ENCODE measurements at regions not wholly inside any gene's neighbourhood (a gene's known extent, or its start where the extent isn't known, plus 50 kb on each side); places are given as distances from the start of the nearest gene placed in this dataset.
"Not testable (repeated sequence)": the region's sequence is repeated elsewhere in the genome, so short reads cannot be mapped to it uniquely, and the experiment has no call there.

DNA sequence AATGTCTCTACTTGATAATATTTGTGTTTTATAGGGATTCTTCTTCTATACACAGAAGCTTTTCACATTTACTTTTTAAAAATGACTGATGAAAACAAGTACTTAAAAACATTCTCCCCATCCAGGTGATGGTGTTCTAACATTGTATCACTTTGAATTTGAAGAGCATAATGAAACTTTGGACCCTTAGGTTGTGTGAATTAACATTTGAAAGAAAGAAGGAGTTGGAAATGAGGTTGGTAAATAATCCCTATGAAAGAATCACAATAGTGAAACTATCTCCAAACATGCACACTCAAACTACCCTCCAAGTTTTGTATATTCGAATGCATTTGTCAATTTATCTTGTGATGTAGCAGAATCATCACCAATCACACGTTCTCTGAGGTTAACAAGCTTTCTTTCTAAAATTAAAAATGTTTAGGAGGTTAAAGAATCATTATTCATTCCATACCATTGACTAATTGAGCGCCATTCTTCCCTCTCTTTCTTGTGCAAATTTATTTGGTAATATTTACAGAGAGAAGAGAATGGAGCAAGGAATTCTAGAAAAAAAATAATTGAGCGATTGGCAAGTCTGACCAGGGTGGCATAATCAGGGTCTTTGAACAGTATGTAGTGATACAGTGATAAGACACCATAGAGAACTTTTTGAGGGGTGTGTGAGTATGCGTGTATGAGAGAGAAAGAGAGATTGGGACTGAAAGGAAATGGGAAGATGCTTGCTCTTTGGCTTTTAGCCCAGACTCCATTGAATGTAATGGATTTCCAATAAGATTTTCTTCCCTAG lies 260.0 kb upstream of the NRXN1 start:
- ChIA-PET CTCF (no interaction called here), POLR2A (no interaction called here)

DNA sequence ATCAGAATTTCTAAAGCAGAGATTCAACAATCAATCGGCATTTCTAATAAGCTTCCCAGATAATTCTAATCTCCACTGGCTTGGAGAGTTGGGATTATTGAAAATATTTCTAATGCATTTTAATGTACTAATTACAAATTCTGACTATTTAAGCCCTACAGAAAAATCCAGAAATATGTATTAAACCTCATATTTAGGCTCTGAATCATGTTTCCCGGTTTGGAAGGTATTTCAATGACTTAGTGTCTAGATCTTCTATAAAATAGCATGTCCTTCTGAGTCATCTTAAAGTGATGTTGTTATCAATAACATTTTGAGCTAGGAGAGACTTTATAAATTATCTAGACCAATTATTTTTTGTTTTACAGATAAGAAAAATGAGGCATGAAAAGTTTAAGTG lies 258.8 kb upstream of the NRXN1 start:
- POLR2A ChIA-PET: no interaction called here
- CTCF ChIA-PET: no interaction called here

DNA sequence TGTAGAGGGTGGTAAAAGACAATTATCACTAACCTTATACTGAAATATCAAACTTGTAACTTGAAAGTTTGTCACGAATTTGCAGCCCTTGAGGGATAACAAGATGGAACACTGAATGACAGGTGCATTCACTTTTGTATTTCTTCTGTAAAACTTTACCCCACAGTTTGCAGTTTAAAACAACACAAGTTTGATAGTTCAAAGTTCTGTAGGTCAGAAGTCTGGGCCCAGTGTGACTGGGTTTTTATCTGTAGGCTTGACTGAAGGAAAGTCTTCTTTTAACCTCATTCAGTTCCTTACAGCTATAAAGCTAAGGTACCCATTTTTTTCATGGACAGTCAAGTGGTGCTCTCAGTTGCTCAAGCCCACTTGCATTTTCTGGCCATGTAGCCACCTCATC lies 257.1 kb upstream of the NRXN1 start:
- POLR2A ChIA-PET: no interaction called here
- CTCF ChIA-PET: no interaction called here

DNA sequence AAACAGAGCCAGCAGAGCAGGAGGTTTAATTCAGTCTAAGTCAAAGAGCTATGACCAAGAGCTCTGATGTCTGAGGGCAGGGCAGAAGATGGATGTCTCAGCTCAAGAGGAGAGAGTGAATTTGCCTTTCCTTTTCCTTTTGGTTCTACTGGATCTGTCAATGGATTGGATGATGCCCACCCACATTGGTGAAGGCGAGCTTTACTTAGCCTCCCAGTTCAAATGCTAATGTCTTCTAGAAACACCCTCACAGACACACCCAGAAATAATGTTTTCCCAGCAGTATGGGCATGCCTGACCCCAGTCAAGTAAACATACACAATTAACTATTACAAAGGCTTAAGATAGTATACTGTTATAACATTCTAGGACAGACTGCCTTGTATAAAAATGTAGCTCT lies 236.3 kb upstream of the NRXN1 start:
- POLR2A ChIA-PET: no interaction called here
- CTCF ChIA-PET: no interaction called here

DNA sequence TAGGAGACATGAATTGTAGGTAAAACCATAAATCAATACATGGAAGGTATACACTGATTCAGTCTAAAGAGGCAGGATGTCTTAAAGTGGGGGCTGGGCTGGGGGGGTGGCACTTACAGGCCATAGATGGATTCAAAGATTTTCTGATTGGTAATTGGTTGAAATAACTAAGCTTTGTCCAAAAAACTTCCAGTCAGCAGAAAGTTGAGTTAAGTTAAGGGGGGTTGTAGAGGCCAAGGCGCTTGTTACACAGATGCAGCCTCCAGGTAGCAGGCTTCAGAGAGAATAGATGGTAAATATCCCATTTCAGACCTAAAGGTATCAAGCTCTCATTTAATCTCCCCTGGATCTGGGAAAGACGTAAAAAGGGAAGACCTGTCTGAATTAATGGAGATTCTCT lies 233.6 kb upstream of the NRXN1 start:
- ChIA-PET POLR2A (no interaction called here), CTCF (no interaction called here)

DNA sequence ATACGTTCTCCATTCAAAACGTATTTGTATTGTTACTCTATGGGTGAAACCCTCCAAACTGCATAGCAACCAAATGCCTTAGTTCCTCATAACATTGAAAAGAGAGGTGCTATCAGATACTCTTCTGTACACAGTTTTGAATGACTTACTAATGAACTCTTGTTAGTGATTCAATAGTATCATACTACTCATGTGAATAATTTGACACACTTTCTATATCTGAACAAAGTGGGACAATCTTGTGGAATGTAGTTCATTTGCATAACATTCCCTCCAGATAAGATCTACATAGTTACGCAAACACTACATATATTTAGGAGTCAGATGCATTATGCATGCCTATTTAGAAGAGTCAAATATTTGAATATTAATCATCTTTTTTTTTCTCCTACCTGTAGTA lies 232.0 kb upstream of the NRXN1 start:
- CTCF ChIA-PET: no interaction called here
- POLR2A ChIA-PET: no interaction called here

DNA sequence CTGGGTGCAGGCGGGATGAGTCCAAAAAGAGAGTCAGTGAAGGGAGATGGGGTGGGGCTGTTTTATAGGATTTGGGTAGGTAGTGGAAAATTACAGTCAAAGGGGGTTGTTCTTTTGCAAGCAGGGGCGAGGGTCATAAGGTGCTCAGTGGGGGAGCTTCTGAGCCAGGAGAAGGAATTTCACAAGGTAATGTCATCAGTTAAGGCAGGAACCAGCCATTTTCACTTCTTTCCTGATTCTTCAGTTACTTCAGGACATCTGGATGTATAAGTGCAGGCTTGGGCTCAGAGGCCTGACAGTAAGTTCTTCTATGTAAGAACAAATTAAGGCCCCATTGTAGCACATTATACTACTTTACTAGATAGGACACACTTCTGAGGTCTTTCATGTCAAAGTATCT lies 231.2 kb upstream of the NRXN1 start:
- CTCF ChIA-PET, POLR2A ChIA-PET: not testable (repeated sequence)

DNA sequence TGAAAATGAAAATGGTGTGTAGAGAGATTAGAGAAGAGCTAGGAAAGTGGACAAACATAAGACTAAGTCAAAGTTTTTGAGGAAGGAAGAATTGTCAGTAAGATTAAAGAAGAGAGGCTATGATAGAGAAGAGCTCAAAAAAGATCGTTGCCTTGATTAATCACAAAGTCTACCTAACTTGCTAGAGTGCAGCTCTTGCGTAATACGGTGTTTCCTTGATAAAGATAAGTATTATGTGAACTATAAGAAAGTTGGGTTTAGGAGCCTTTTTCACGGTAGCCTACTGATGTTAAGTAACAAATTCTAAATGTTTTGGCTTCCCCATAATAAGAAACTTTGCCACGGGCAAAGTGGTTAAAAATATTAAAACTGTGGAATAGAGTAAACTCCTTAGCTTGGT lies 226.4 kb upstream of the NRXN1 start:
- CTCF ChIA-PET: interaction anchor here (0.6 kb wide), 1 partner anchor 651 kb away, joined by 3 read pairs; no protein-coding TSS in a partner anchor
- POLR2A ChIA-PET: no interaction called here

DNA sequence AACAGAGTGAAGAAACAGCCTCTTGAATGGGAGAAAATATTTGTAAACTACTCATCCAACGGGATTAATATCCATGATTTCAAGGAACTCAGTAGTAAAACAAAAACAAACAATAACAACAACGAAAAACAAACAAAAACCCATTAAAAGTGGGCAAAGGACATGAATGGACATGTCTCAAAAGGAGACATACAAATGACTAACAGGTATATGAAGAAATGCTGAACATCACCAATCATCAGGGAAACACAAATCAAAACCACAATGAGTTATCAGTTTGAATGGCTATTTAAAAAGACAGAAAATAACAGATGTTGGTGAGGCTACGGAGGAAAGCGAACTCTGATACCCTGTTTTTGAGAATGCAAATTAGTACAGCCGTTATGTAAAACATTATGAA lies 224.8 kb upstream of the NRXN1 start:
- POLR2A ChIA-PET: no interaction called here
- CTCF ChIA-PET: no interaction called here

DNA sequence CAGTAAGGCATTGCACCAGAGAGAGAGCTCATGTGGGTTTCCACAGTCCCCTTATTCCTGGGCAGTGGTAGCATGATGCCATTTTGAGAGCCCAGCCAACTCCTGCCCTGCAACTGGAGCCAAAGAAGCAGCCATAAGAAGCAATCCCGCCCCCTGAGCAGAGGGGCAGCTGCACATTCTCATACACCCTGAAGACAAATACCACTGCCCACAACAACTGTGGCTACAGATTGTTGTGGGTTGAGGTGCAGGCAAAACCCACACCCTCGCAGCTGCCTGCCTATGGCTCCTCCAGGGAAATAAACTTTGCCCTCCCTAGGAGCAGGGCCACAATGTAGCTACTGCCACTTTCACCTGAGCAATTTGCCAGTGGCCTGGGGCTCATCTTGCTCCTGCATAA lies 219.4 kb upstream of the NRXN1 start:
- ChIA-PET CTCF (no interaction called here), POLR2A (no interaction called here)

DNA sequence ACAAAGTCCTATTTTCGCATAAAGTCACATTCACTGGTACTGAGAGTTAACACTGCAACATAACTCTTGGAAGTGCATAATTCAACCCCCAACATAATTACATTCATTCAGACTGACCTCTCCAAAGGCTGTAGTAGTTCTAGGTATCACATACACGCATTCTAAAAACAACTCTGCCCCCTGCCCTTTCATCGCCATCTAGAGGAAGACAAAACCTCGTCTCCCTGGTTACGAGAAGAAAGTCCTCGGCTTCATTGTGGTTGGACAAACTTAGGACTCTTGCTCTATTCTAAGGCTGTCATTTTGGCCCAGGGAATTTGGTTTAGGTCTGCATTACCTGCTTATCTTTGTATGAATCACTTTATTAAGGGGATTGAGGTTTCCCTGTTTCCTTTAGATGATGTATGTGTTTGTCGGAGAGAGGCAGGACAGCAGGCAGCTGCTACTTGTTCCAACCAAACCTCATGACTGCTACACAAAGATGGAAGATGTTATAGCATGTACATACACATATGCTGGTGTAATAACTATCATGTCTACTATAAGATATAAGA lies 215.4 kb upstream of the NRXN1 start:
- POLR2A ChIA-PET: no interaction called here
- CTCF ChIA-PET: no interaction called here

DNA sequence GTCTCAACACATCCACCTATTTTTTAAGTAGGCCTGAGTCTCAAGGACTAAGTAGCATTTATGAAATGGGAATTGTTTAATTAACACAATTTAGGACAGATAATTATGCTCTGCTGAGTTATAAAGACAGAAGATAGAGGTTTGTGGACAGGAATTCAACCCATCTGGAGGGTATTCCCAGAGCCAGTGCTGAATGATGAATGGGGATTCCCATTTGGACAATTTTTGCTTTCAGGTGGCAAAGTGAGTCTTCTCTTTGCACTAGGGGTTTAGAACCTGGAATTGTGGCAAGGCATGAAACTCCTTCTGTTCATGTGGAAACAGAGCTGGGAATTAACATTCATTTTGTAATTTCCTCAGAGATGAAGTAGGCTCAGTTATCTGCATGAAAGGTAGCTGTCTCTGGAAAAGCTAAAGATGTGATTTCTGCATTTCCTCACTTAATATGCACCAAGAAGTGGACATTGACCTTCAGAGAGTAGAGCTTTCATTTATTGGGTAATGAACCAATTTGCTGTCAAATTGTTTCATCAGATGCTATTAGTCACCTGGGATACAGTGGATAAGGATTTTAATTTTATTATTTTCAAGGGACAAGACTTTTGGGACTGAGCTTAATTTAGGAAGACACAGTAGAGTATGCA lies 212.1 kb upstream of the NRXN1 start:
- ChIA-PET CTCF (no interaction called here), POLR2A (no interaction called here)

DNA sequence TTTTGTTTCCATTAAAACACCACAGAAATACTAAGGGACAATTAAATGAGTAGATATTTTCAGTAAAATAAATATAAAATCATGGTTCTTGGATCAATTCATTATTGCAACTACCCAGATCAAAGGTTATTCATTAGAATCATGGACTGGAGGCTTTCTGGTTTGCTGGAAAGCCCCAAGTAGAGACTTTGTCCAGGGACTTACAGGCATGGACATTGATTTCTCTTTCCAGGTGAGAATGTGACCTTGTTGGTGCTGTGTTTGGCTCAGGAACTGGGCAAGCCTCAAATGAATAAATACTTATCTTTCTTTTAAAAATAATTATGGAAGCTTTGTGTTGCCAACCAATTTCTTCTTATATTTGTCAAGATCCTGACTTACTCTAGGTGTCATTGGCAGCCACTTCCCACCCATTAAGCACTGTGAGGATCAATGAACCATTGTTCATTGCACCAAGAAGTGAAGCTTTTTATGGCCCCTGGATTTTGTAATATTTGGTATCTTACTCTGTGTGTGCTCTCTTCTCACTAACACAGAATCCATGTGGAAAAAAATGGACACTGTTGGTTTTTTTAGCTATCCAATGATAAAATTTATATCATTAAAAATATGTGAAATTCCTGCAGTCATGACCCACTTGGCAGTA lies 205.8 kb upstream of the NRXN1 start:
- ChIA-PET CTCF (no interaction called here), POLR2A (no interaction called here)

DNA sequence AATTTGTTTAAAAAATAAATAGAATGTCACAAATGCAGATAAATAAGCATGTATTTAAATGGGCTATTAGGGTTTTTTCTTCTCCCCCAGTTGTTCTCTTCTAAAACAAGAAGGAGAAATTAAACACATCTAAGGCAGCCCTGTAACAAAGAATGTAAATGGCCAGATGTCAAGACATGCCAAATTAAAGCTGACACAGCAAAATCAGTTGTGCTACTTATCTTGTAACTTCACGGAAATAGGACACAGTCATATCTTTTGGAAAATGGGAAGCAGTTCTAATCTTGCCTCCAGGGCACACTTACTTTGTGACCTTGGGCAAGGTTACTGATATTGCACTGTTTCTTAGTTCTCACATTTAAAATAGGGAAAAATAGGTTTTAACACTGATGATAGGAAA lies 200.1 kb upstream of the NRXN1 start:
- CTCF ChIA-PET: no interaction called here
- POLR2A ChIA-PET: no interaction called here

DNA sequence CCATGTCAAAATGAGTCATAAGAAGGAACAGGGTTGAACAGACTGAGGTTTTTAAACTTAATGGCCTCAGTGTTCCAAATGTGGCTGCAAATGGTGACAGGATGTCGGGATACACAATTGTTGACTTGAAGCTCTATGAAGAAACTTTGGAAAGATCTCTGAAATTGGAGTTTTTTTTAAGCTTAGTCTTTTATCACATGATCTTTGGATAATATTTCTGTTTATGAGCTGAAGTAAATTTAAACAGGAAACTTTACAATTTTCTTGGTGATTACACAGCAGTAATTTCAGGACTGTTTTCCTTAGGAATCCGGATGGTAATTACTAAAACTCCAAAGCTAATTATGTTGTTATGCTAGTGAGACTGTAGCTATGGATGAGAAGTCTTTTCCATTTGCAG lies 199.1 kb upstream of the NRXN1 start:
- ChIA-PET CTCF (no interaction called here), POLR2A (no interaction called here)

DNA sequence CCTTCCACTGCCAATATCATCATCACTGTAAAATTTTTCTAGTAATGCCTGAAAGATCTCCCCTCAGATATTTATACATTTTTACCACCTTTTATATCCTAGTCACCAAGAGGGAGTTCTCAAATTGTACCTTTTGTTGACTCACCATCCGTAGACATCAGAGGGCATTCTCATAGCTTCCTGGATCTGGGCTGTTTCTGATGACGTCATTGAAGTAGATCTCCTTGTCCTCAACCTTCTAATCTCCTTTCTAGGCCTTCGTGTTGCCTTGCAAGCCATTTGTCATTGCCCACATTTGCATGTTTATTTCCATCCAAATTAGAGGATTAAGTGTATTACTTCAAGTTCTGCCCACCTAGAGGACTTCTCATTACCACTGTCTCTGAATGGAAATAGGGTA lies 193.4 kb upstream of the NRXN1 start:
- ChIA-PET CTCF (no interaction called here), POLR2A (no interaction called here)

DNA sequence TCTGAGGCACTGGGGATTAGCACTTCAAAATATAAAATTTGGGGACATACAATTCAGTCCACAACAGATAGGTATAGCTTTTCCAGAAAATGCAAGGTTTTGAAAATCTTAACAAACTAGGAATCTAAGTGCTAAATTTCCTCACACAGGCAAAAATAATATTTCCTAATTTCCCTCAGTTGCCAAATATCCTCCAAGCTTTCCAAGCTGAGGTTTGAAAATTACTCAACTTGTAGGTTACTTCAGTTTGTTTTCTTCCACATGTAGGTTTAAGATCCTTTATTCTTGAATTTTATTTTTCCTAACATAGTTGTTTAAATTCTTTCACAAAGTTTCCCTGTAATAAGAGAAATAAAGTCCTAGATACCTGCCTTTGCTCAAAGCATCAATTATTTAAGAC lies 192.9 kb upstream of the NRXN1 start:
- CTCF ChIA-PET: no interaction called here
- POLR2A ChIA-PET: no interaction called here

DNA sequence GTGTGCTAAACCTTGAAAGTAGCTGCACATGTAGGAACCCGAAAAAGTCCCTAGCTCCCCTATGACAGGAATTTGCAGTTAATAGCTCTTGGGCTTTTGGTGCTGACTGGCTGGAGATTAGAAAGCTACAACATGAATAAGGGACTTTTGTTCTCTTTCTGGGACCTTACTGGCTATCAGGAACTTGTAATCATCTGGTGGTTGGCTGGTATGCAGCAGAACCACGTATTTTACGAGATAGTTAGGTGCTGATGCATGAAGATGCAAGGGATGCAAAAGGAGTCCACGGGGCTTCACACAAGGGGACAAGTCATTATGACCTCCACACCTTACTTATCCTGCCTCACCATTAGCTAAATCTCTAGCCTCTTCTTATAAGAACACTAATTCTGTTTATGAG lies 190.2 kb upstream of the NRXN1 start:
- ChIA-PET POLR2A (no interaction called here), CTCF (no interaction called here)

DNA sequence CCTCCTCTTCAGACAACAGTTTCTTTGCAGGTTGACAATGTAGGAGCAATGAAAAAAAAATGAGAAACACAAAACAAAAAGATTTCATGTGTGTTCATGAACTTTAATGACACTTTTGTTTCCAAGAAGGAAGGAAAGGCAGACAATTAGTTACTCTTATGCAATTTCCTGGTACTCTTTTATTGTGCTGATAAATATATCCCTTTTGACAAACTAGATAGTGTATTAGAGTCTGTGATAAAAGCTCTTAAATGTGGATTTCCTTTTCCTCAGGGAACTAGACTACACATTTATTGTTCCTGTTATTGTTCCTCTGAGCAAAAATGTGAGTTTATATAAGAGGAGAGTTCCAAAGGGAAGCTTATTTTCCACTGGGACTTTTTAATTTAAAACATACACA lies 188.7 kb upstream of the NRXN1 start:
- POLR2A ChIA-PET: no interaction called here
- CTCF ChIA-PET: no interaction called here

DNA sequence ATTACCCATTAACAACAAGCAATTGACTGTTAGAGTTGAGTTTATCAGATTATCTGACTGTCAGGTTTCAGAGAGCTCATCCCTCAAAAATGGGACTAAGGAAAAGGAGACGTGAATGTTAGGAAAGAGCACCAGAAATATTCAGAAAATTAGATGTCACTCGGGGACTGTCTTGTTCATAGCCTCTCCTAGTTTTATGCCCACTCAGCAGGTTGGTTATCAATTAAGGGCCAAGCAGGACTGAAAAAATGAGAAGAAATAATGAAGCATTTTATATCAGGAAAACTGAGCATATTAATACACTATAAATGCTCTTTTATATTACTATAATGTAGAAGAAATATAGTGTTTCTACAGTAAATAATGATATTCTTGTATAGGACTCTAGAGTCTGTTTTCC lies 188.1 kb upstream of the NRXN1 start:
- CTCF ChIA-PET: no interaction called here
- POLR2A ChIA-PET: no interaction called here

DNA sequence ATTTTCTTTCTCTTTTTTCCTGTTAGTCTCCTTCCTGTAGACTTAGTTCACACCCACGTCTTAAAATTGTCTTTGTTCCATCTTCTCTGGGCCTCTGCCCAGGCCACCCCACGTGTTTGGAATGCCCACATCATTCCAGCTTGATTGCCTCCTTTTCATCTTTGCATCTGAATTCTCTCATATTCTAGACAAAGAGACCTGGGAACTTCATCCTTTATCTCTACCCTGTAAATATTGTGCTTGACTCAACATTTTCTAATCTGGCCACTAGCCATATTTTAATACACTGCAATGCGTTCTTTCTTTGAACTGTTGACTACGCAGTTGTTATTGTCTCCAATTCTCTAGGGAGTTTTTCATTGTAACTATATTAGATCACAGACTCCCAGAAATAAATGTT lies 187.5 kb upstream of the NRXN1 start:
- CTCF ChIA-PET: interaction anchor here (0.6 kb wide), 1 partner anchor 523 kb away, joined by 3 read pairs; no protein-coding TSS in a partner anchor

DNA sequence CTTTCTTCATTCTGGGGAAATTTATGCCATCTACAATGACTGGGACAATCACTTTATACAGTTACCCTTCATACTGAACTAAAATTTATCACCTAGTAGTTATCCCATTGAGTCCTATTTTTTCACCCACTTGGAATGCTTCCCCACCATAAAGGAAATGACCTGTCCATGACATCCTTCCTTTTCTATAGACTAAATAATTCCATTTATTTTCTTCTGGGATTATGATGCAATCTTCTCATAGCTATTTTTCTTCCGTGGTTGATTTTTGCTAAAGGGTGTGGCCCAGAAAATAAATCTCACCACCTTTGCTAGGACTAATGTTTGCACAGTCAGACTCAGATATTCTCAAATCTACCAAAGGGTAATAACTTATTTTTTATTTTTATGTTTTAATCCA lies 186.1 kb upstream of the NRXN1 start:
- ChIA-PET POLR2A (no interaction called here), CTCF (no interaction called here)

More for the DNA sequence above, 187.5 kb upstream of the NRXN1 start:
- POLR2A ChIA-PET: no interaction called here

Data from activated CD8-positive, alpha-beta memory T cell treated with anti-CD3 and anti-CD28 coated beads for 36 hours (primary cell).